SH-SY5Y (cell line): ENCODE measurements at regions not wholly inside any gene's neighbourhood (a gene's known extent, or its start where the extent isn't known, plus 50 kb on each side); places are given as distances from the start of the nearest gene placed in this dataset.

ENCODE experiments used
- GATA2 ChIP-seq: IDR thresholded peaks from 2 replicates; pipeline ENCODE4 v1.6.1; 2011; ENCODE audit warnings: mild to moderate bottlenecking, low read depth, low read length
- GATA3 ChIP-seq: IDR thresholded peaks from 2 replicates; pipeline ENCODE4 v1.6.1; 2011; ENCODE audit warnings: low read depth, mild to moderate bottlenecking, low read length, moderate library complexity

- TF ChIP-seq GATA2: no peak
- TF ChIP-seq GATA3: no peak
Measured at GRCh38 chr4:102196221-102196620, 149.1 kb downstream of the SLC39A8 start.

- TF ChIP-seq GATA2 (no peak), GATA3 (no peak)
Measured at GRCh38 chr4:102193145-102193544, 152.1 kb downstream of the SLC39A8 start.

- TF ChIP-seq GATA2 (no peak), GATA3 (no peak)
Measured at GRCh38 chr4:102180046-102180445, 165.2 kb downstream of the SLC39A8 start.

GRCh38 chr4:102174719-102175189, 170.5 kb downstream of the SLC39A8 start:
- no peak for TF ChIP-seq GATA3
- no peak for TF ChIP-seq GATA2

- no peak for TF ChIP-seq GATA2
- TF ChIP-seq GATA3: no peak
Measured at GRCh38 chr4:102172341-102172740, 172.9 kb downstream of the SLC39A8 start.

GRCh38 chr4:102170910-102171309, 174.4 kb downstream of the SLC39A8 start:
- TF ChIP-seq GATA3 (no peak), GATA2 (no peak)

GRCh38 chr4:102169345-102169744, 175.9 kb downstream of the SLC39A8 start:
- TF ChIP-seq GATA2 (no peak), GATA3 (no peak)

GRCh38 chr4:102168580-102168979, 176.7 kb downstream of the SLC39A8 start:
- TF ChIP-seq GATA2 (no peak), GATA3 (no peak)

- TF ChIP-seq GATA3: no peak
- no peak for TF ChIP-seq GATA2
Measured at GRCh38 chr4:102165584-102165983, 179.7 kb downstream of the SLC39A8 start.

- TF ChIP-seq GATA2 (no peak), GATA3 (no peak)
Measured at GRCh38 chr4:102163404-102164140, 181.7 kb downstream of the SLC39A8 start.

- no peak for TF ChIP-seq GATA3
- TF ChIP-seq GATA2: no peak
Measured at GRCh38 chr4:102157984-102158383, 187.3 kb downstream of the SLC39A8 start.

- TF ChIP-seq GATA2: no peak
- TF ChIP-seq GATA3: no peak
Measured at GRCh38 chr4:102153391-102153790, 191.9 kb downstream of the SLC39A8 start.

GRCh38 chr4:102151696-102152095, 193.6 kb downstream of the SLC39A8 start:
- TF ChIP-seq GATA3 (peak; percentile 53; the same call in 1 of the 2 replicates), GATA2 (no peak)

- no peak for TF ChIP-seq GATA2
- no peak for TF ChIP-seq GATA3
Measured at GRCh38 chr4:102143433-102143832, 201.8 kb downstream of the SLC39A8 start.

GRCh38 chr4:102141842-102142241, 203.4 kb downstream of the SLC39A8 start:
- 0 out of 2 replicates have a peak, but pooled peaks have one; percentile 7 for TF ChIP-seq GATA2
- TF ChIP-seq GATA3: no peak
